CD4-positive, alpha-beta T cell treated with Interleukin-1 beta for 1 hour (primary cell): ENCODE measurements at regions not wholly inside any gene's neighbourhood (a gene's known extent, or its start where the extent isn't known, plus 50 kb on each side); places are given as distances from the start of the nearest gene placed in this dataset.
"Not testable (repeated sequence)": the region's sequence is repeated elsewhere in the genome, so short reads cannot be mapped to it uniquely, and the experiment has no call there.

Experiments used
- DNase-seq, 2 donors: peaks; one replicate each; pipeline ENCODE4 v3.0.0-alpha.2; 2020 to 2022

DNA sequence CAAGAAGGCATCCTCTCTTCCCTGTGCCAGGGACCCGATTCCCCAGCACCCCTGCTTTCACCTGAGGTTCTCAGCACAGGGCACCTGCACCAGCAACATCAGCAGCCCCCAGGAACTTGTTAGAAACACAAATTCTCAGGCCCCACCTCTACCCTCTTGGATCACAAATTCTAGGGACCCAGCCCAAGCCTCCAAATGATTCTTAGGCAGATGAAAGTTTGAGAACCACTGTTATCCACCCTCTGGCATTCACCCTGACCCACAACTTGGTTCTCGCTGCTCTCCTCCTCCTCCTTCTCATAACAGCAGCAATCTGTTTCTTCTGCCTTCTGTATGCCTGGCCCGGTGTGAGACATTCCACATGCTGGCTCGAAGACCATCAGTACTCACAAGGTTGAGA is 60.3 kb upstream of the HIVEP3 start:
- DNase-seq = no peak

DNA sequence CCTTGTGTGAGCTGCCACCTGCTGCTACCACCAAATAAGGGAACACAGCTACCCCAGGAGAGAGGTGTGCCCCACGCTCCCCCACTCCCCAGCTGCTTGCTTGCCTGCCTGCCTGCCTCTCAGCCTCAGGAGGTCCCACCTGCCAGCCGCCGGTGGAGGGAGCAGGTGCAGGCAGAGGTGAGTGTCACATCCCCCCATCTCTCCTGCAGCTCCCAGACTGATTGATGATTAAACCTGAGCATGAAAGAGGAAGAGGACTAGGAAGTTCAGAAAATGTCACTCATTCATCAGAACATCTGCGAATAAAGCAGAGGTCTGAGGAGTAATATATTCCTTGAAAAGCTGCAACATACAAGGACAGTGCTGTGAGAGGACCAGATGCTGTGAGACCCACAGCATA is 58.6 kb upstream of the HIVEP3 start:
- DNase-seq = no peak

DNA sequence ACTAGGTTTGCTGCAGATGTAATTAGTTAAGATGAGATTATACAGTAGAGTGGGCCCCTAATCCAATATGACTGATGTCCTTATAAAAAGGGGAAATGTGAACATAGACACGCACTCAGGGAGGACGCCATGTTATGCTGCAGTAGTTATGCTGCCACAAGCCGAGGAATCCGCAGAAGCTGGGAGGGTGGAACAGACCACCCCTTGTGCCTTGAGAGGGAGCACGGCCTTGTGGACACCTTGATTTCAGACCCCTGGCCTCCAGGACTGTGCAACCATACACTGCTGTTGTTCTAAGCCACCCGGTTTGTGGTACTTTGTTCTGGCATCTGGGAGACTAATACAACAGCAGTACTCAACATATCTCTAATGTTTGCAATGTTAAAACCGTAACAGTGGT is 57.9 kb upstream of the HIVEP3 start:
- DNase-seq = no peak

DNA sequence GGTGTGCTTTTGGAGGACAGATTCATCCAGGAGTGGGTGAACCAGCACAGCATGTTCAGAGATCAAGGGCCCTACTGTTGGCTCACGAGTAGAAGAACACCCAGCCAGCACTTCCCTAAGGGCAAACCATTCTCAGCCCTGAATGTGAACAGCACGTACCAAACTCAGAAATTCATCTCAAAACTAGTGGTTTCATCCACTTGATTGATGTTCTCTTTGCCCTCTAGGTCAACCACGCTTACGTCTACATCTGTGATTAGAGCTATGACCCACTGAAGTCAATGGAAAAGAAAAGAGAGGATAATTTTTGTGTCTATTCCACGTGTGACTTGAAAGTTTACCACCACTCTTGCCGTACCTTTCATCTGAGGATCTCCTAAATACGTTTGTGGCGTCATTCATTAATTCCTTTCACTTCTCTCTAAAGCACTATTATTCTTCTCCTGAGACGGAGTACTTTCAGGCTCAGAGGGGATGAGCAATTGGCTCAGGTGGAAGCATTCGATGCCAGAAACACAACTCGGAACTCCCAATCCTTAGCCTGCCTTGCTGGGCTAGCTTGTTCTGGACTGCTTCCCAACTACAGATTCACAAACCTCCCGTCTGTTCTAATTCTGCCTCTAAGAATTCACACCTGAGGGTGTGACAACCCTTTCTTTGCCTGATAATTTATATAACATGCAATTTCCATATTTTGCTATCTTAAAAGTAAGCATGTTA is 57.3 kb upstream of the HIVEP3 start:
- DNase-seq = no peak

DNA sequence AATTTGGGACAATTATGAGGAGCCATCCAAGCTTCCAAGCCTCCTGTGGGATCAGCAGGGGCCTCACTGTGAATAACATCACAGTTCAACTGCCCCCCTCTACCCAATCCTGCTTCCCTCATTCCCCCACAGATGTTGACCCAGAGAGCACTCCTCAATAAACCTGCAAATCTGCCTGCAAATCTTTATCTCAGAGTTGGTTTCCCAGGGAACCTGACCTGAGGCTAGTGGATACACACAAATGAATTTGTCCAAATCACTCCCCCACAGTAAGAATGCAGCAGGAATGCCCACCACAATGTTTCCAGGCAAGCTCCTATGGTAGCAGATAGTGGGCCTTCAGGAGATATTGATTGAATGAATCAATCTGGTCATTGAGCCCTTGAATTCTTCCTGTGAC is 56.4 kb upstream of the HIVEP3 start:
- no peak for DNase-seq

- not testable (repeated sequence) for DNase-seq
Observed at GRCh38 chr1:41968557-41968956, 49.8 kb upstream of the HIVEP3 start.
